Epithelial cell of proximal tubule (primary cell): ENCODE measurements at regions not wholly inside any gene's neighbourhood (a gene's known extent, or its start where the extent isn't known, plus 50 kb on each side); places are given as distances from the start of the nearest gene placed in this dataset.

Experiments
- DNase-seq: peaks from one replicate; pipeline ENCODE4 v3.0.0-alpha.2; 2011; ENCODE audit warnings: low read depth
- H3K4me3 ChIP-seq: 2 replicates; pipeline ENCODE4 v1.5.1; 2011; ENCODE audit warnings: low read depth, mild to moderate bottlenecking, low read length
- CTCF ChIP-seq: conservative IDR thresholded peaks from 2 replicates; pipeline ENCODE4 v1.5.1; 2012; ENCODE audit warnings: low read depth, mild to moderate bottlenecking, low read length

GRCh38 chr3:145531548-145531947 is 629.4 kb downstream of the PLOD2 start:
- H3K4me3 ChIP-seq = no peak overlapping the region
- no peak for TF ChIP-seq CTCF
- DNase-seq = no peak

GRCh38 chr3:145533696-145534095 is 627.3 kb downstream of the PLOD2 start:
- no peak for TF ChIP-seq CTCF
- H3K4me3 ChIP-seq = no peak overlapping the region
- DNase-seq = no peak

- DNase-seq = no peak
- TF ChIP-seq CTCF = no peak
- H3K4me3 ChIP-seq = no peak overlapping the region
Observed at GRCh38 chr3:145536461-145536860, 624.5 kb downstream of the PLOD2 start.

- H3K4me3 ChIP-seq = no peak overlapping the region
- DNase-seq = no peak
- TF ChIP-seq CTCF = no peak
Observed at GRCh38 chr3:145550522-145550921, 610.5 kb downstream of the PLOD2 start.

- no peak for DNase-seq
- H3K4me3 ChIP-seq = no peak overlapping the region
- TF ChIP-seq CTCF = no peak
Observed at GRCh38 chr3:145557405-145557804, 603.6 kb downstream of the PLOD2 start.

GRCh38 chr3:145578471-145578870 is 582.5 kb downstream of the PLOD2 start:
- DNase-seq = no peak
- H3K4me3 ChIP-seq = no peak overlapping the region
- no peak for TF ChIP-seq CTCF

GRCh38 chr3:145581694-145582093 is 579.3 kb downstream of the PLOD2 start:
- TF ChIP-seq CTCF = no peak

More at GRCh38 chr3:145581694-145582093, 579.3 kb downstream of the PLOD2 start:
- no peak overlapping the region for H3K4me3 ChIP-seq
- DNase-seq = no peak
